ENCODE measurements at regions not wholly inside any gene's neighbourhood (a gene's known extent, or its start where the extent isn't known, plus 50 kb on each side); places are given as distances from the start of the nearest gene placed in this dataset.
"Not testable (repeated sequence)": the region's sequence is repeated elsewhere in the genome, so short reads cannot be mapped to it uniquely, and the experiment has no call there.

GRCh38 chr7:113247198-113247597 is 128.8 kb upstream of the SMIM30 start:
- DNase-seq (ENCODE audit: low read depth in 2 of 2): no peak

GRCh38 chr7:113246738-113247137 is 128.4 kb upstream of the SMIM30 start:
- no peak for DNase-seq (ENCODE audit: low read depth in 2 of 2)

GRCh38 chr7:113232885-113233284 is 114.5 kb upstream of the SMIM30 start:
- DNase-seq (ENCODE audit: low read depth in 2 of 2): no peak

GRCh38 chr7:113230691-113231090 is 112.3 kb upstream of the SMIM30 start:
- DNase-seq (ENCODE audit: low read depth in 2 of 2): no peak

GRCh38 chr7:113217314-113217713 is 99.0 kb upstream of the SMIM30 start:
- no peak for DNase-seq (ENCODE audit: low read depth in 2 of 2)

- DNase-seq (ENCODE audit: low read depth in 2 of 2): no peak
Measured at GRCh38 chr7:113216038-113216437, 97.7 kb upstream of the SMIM30 start.

GRCh38 chr7:113209449-113210203 is 91.3 kb upstream of the SMIM30 start:
- DNase-seq (ENCODE audit: low read depth in 2 of 2): no peak

- DNase-seq (ENCODE audit: low read depth in 2 of 2): no peak
Measured at GRCh38 chr7:113207931-113208330, 89.6 kb upstream of the SMIM30 start.

GRCh38 chr7:113207441-113207840 is 89.1 kb upstream of the SMIM30 start:
- DNase-seq (ENCODE audit: low read depth in 2 of 2): no peak

- no peak for DNase-seq (ENCODE audit: low read depth in 2 of 2)
Measured at GRCh38 chr7:113204415-113204814, 86.1 kb upstream of the SMIM30 start.

GRCh38 chr7:113202284-113202683 is 83.9 kb upstream of the SMIM30 start:
- no peak for DNase-seq (ENCODE audit: low read depth in 2 of 2)

- no peak for DNase-seq (ENCODE audit: low read depth in 2 of 2)
Measured at GRCh38 chr7:113200281-113200680, 81.9 kb upstream of the SMIM30 start.

- DNase-seq (ENCODE audit: low read depth in 2 of 2): no peak
Measured at GRCh38 chr7:113199841-113200240, 81.5 kb upstream of the SMIM30 start.

- DNase-seq (ENCODE audit: low read depth in 2 of 2): no peak
Measured at GRCh38 chr7:113199136-113199535, 80.8 kb upstream of the SMIM30 start.

GRCh38 chr7:113198226-113198625 is 79.9 kb upstream of the SMIM30 start:
- DNase-seq (ENCODE audit: low read depth in 2 of 2): no peak

- DNase-seq (ENCODE audit: low read depth in 2 of 2): no peak
Measured at GRCh38 chr7:113197274-113197673, 78.9 kb upstream of the SMIM30 start.

- no peak for DNase-seq (ENCODE audit: low read depth in 2 of 2)
Measured at GRCh38 chr7:113188396-113188795, 70.0 kb upstream of the SMIM30 start.

GRCh38 chr7:113179313-113179712 is 61.0 kb upstream of the SMIM30 start:
- DNase-seq (ENCODE audit: low read depth in 2 of 2): no peak

- no peak for DNase-seq (ENCODE audit: low read depth in 2 of 2)
Measured at GRCh38 chr7:113176836-113177235, 58.5 kb upstream of the SMIM30 start.

- DNase-seq (ENCODE audit: low read depth in 2 of 2): not testable (repeated sequence)
Measured at GRCh38 chr7:113176180-113176579, 57.8 kb upstream of the SMIM30 start.

GRCh38 chr7:113175525-113176104 is 57.3 kb upstream of the SMIM30 start:
- DNase-seq (ENCODE audit: low read depth in 2 of 2): no peak

GRCh38 chr7:113172726-113173125 is 54.4 kb upstream of the SMIM30 start:
- DNase-seq (ENCODE audit: low read depth in 2 of 2): no peak

GRCh38 chr7:113170591-113170990 is 52.2 kb upstream of the SMIM30 start:
- no peak for DNase-seq (ENCODE audit: low read depth in 2 of 2)

Measured in activated CD4-positive, alpha-beta T cell treated with anti-CD3 and anti-CD28 coated beads for 24 hours (primary cell).